ENCODE measurements at regions not wholly inside any gene's neighbourhood (a gene's known extent, or its start where the extent isn't known, plus 50 kb on each side); places are given as distances from the start of the nearest gene placed in this dataset.

DNA sequence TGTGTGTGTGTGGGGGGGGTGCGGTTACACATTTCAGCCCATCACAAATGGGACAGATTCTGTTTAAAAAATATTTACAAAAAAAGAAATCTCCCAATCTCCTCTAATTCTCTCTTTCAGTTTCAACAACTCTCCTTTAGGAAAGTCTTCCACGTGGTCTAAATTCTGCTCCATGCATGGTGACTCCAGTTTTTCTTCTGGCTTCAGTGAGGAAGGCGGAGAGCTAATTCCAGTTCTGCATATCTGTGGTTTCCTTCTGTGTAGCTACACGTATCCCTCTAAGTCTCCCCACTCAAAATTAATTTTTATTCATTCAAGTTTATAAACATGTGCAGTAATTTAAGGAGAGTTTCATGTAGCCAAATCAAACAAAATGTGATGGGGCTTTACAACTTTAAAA, 111.6 kb downstream of the SLC4A3 start:
- TF ChIP-seq, protein P1, sequence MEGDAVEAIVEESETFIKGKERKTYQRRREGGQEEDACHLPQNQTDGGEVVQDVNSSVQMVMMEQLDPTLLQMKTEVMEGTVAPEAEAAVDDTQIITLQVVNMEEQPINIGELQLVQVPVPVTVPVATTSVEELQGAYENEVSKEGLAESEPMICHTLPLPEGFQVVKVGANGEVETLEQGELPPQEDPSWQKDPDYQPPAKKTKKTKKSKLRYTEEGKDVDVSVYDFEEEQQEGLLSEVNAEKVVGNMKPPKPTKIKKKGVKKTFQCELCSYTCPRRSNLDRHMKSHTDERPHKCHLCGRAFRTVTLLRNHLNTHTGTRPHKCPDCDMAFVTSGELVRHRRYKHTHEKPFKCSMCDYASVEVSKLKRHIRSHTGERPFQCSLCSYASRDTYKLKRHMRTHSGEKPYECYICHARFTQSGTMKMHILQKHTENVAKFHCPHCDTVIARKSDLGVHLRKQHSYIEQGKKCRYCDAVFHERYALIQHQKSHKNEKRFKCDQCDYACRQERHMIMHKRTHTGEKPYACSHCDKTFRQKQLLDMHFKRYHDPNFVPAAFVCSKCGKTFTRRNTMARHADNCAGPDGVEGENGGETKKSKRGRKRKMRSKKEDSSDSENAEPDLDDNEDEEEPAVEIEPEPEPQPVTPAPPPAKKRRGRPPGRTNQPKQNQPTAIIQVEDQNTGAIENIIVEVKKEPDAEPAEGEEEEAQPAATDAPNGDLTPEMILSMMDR (IDR thresholded peaks at IDR 0.05) = no peak

DNA sequence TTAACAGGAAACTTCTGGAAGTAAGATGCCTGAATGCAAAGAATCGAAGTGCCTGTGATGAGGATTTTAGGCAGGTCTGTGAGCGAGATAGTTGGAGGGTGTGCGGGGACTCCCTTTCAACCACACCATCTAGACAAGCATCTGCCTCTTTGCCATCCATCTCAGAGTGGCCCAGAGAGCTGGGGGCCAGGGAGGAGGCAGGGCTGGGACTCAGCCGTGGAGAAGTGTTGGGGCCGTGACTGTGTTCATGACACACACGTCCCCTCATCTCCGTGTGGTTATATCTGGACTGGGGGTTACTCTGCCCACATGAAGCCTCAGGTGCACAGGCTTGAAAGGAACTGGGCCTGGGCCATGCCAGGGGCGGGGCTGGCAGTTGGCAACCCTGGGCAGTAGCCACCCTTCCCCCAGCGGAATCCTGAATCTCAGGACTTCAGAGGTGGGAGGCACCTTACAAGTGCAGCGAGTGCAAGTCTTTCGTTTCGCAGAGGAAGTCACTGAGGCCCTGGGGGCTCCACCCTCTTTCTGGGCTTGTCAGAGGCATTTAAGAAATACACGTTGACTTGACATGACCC, 112.5 kb downstream of the SLC4A3 start:
- TF ChIP-seq, protein P1 (IDR thresholded peaks at IDR 0.05) = no peak

DNA sequence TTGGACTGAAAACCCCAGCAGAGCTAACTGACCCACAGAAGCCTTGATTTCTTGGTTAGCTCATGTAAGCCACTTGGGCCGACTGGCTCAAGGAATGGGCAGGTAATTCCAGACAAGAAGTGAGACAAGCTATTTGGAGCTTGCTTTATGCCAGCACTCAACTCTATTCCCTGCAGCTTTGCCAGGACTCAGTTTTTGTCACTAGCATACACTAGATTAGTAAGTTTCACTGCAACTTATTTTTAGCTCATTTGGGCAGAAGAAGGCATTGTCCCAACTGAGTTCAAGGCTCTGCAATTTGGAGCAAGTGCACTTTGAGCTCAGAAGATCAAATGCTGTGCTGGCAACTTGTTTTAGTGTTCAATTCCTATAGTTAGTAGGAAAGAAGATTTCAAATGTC, 116.1 kb downstream of the SLC4A3 start:
- TF ChIP-seq, protein P1 (IDR thresholded peaks at IDR 0.05) = no peak

DNA sequence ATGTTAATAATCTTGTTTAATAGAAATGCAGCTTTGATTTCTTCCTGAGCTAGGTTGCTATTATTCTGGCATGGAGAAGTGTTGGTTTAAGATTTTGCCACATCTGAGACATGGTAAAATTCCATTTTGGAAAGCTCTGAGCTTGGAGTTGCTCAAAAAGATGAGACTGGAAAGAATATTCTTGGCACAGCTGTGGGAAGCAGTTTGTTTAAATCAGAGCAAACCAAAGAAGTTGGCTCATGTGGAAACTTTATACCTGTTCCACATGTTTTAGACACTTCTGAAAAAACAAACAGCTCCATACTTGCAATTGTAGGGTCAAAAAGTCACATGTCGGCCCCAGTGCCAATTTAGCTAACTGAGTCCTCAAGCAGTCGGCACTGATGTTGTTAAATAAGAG, 116.6 kb downstream of the SLC4A3 start:
- TF ChIP-seq, protein P1 (IDR thresholded peaks at IDR 0.05) = no peak

DNA sequence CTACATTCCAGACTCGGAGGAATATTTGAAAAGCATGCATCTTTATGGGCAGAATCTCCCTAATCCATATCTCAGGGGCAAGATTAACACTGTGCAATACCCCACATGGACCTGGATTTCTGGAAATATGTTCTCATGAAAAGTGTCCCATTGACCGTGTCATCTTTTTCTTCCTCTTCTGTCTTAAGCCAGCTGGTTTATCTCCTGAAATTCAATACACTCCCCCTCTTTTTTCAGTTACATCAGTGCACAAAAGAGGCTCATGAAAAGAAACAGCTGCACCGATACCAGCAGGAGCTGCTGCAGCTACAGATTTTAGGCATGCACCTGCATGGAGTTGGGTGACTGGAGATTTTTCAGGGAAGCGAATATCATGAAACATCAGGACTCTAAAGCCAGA, 117.2 kb downstream of the SLC4A3 start:
- TF ChIP-seq, protein P1 (IDR thresholded peaks at IDR 0.05) = no peak

DNA sequence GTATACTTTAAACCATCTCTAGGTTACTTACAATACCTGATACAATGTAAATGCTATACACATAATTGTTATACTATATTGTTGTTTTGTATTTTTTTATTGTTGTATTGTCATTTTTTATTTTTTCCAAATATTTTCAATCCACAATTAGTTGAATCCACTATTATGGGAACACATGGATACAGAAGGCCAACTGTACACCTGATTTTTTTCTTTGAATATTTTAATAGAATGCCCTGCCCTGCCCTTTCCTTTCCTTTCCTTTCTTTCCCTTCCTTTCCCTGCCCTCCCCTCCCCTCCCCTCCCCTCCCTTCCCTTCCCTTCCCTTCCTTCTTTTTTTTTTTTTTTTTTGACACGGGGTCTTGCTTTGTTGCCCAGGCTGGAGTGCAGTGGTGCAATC, 120.2 kb downstream of the SLC4A3 start:
- TF ChIP-seq, protein P1 (IDR thresholded peaks at IDR 0.05) = no peak

DNA sequence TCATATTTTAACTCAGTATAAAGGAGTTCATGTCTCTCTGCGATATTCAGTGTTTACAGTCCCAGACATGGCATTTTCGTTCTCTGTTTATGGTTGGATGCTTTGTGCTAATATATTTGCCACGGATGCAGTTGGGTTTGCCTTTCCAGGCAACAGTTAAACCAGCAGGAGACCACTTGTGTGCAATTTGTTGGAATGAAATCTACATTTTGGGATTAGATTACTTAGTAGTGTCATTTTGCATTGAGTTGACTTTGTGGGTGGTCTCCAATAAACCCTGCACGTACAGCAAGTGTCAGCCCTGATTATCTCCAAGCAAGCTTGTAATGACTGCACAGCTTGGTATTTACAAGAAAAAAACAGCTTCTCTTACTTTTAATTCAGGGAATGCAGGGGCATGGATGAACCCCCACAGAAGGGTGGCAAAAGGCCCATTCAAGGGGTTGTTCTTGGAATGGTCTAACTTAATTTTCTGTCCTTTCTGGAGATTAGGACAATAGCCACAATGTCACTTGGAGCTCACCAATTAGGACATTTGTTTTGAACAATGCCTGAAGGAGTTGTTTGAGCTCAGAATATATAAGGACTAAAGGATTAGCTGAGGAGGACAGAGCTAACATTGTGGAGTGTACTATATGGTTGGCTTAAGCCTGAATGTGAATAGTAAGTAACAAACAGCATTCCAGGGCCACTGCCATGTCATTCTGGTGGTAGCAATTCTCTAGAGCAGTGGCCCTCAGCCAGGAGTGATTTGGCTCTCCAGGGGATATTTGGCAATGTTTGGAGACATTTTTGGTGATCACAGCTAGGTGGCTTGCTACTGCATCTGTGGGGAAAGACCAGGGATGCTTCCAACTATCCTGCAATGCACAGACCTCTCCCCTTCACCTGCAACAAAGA, 121.5 kb downstream of the SLC4A3 start:
- TF ChIP-seq, protein P1 (IDR thresholded peaks at IDR 0.05) = no peak

All from LNCAP (cell line).